SU-DHL-6 (cell line): ENCODE measurements at regions not wholly inside any gene's neighbourhood (a gene's known extent, or its start where the extent isn't known, plus 50 kb on each side); places are given as distances from the start of the nearest gene placed in this dataset.
A peak's percentile ranks its signal among the peaks of the same experiment; 100 is the strongest.

ENCODE experiments used
- H2AFZ ChIP-seq: fragments of 200-600 bp; sonication (generic); 2 replicates; pipeline ENCODE4 v1.6.1; 2014; ENCODE audit warnings: low read depth, mild to moderate bottlenecking, moderate library complexity, mixed read lengths, antibody characterized with exemption, low read length; ENCODE audit not compliant: severe bottlenecking
- H3F3A ChIP-seq: fragments of 200-600 bp; shearing (Covaris generic); 2 replicates; pipeline ENCODE4 v1.6.0; 2016; ENCODE audit warnings: antibody characterized with exemption, mild to moderate bottlenecking; ENCODE audit not compliant: insufficient read depth
- H3K27ac ChIP-seq: fragments of 200-600 bp; sonication (generic); 2 replicates; pipeline ENCODE4 v1.5.1; 2016; ENCODE audit warnings: low read depth, mild to moderate bottlenecking, low read length, moderate library complexity, mixed read lengths
- H3K27me3 ChIP-seq: fragments of 200-600 bp; sonication (generic), shearing (Covaris generic); 2 replicates; pipeline ENCODE4 v1.6.0; 2014; ENCODE audit warnings: mild to moderate bottlenecking, low read length
- H3K36me3 ChIP-seq: fragments of 200-600 bp; sonication (generic); 2 replicates; pipeline ENCODE4 v1.6.1; 2014; ENCODE audit warnings: mild to moderate bottlenecking, low read length, mixed read lengths
- H3K4me2 ChIP-seq: fragments of 300-600, 200-600 bp; shearing (Covaris generic), sonication (generic); 2 replicates; pipeline ENCODE4 v1.6.0; 2014; ENCODE audit warnings: low read length, low read depth, mild to moderate bottlenecking; ENCODE audit not compliant: poor library complexity, severe bottlenecking
- H3K4me3 ChIP-seq: fragments of 200-600 bp; sonication (generic); 2 replicates; pipeline ENCODE4 v1.5.1; 2014; ENCODE audit warnings: antibody characterized with exemption, low read length, mild to moderate bottlenecking, mixed read lengths; ENCODE audit not compliant: insufficient read depth, poor library complexity, severe bottlenecking
- H3K79me2 ChIP-seq: fragments of 200-600 bp; sonication (generic); 2 replicates; pipeline ENCODE4 v1.6.1; 2014; ENCODE audit warnings: mild to moderate bottlenecking, low read length, moderate library complexity; ENCODE audit not compliant: insufficient read depth
- H3K9ac ChIP-seq: fragments of 200-600 bp; sonication (generic); 2 replicates; pipeline ENCODE4 v1.7.0; 2014; ENCODE audit warnings: mild to moderate bottlenecking, low read length
- H3K9me2 ChIP-seq: fragments of 200-600 bp; sonication (generic); replicated peaks from 2 replicates; pipeline ENCODE4 v1.6.1; 2014; ENCODE audit warnings: low read length; ENCODE audit not compliant: insufficient read depth
- H3K9me3 ChIP-seq: fragments of 200-600 bp; sonication (generic); 2 replicates; pipeline ENCODE4 v1.6.1; 2014; ENCODE audit warnings: low read length, mixed read lengths; ENCODE audit not compliant: insufficient read depth
- H4K20me1 ChIP-seq: fragments of 200-600 bp; sonication (generic); 2 replicates; pipeline ENCODE4 v1.6.1; 2014; ENCODE audit warnings: low read depth, mild to moderate bottlenecking, antibody characterized with exemption, low read length, moderate library complexity, mixed read lengths
- CTCF ChIP-seq: fragments of 200-600 bp; sonication (generic); IDR thresholded peaks from one replicate; pipeline ENCODE4 v1.5.1; 2017; ENCODE audit warnings: antibody characterized with exemption, mild to moderate bottlenecking, low read length, moderate library complexity; ENCODE audit not compliant: insufficient read depth, poor library complexity, severe bottlenecking
- EZH2phosphoT487 ChIP-seq: fragments of 200-600 bp; sonication (generic), shearing (Covaris generic); conservative IDR thresholded peaks from 2 replicates; pipeline ENCODE4 v1.6.1; 2018; ENCODE audit warnings: mild to moderate bottlenecking, antibody characterized with exemption, low read length, moderate library complexity, mixed read lengths

- H3K27ac ChIP-seq, result no peak overlapping the region
- H3K9me2 ChIP-seq, result no peaks in the 10 kb centered on the region
- no peaks in the 10 kb centered on the region for H3K27me3 ChIP-seq
- H2AFZ ChIP-seq, result peak overlapping the region; percentile 31
- no peak overlapping the region for H3K4me2 ChIP-seq
- H3K9ac ChIP-seq, result no peak overlapping the region
- no peaks in the 10 kb centered on the region for H3K9me3 ChIP-seq
- H3K4me3 ChIP-seq, result no peak overlapping the region
- no peaks in the 10 kb centered on the region for H3F3A ChIP-seq
- no peaks in the 10 kb centered on the region for H3K36me3 ChIP-seq
- H4K20me1 ChIP-seq, result no peaks in the 10 kb centered on the region
- no peak for TF ChIP-seq EZH2phosphoT487
- no peak for TF ChIP-seq CTCF
- H3K79me2 ChIP-seq, result no peaks in the 10 kb centered on the region
These were observed 1579.9 kb downstream of the MRPL39 start for GRCh38 chr21:24027396-24027795.

GRCh38 chr21:24025101-24025500 is 1582.2 kb downstream of the MRPL39 start:
- Histone ChIP-seq H3K9me2 (no peaks in the 10 kb centered on the region), H4K20me1 (no peaks in the 10 kb centered on the region), H3K9ac (no peak overlapping the region), H3K27ac (no peak overlapping the region), H3K4me2 (no peak overlapping the region), H2AFZ (peak overlapping the region; percentile 23), H3K4me3 (no peak overlapping the region), H3K36me3 (no peaks in the 10 kb centered on the region), H3K9me3 (peaks cover 9% of the 10 kb centered on the region; the same call in 1 of the 2 replicates), H3K27me3 (no peaks in the 10 kb centered on the region), H3K79me2 (no peaks in the 10 kb centered on the region), H3F3A (no peaks in the 10 kb centered on the region)
- TF ChIP-seq EZH2phosphoT487 (no peak), CTCF (no peak)

GRCh38 chr21:24023936-24024335 is 1583.3 kb downstream of the MRPL39 start:
- TF ChIP-seq EZH2phosphoT487, result no peak
- no peak for TF ChIP-seq CTCF
- H3K9me3 ChIP-seq, result peaks cover 15% of the 10 kb centered on the region; the same call in 1 of the 2 replicates
- H3K79me2 ChIP-seq, result no peaks in the 10 kb centered on the region
- H3F3A ChIP-seq, result no peaks in the 10 kb centered on the region
- no peak overlapping the region for H3K4me2 ChIP-seq
- no peaks in the 10 kb centered on the region for H3K36me3 ChIP-seq
- no peaks in the 10 kb centered on the region for H3K27me3 ChIP-seq
- H4K20me1 ChIP-seq, result no peaks in the 10 kb centered on the region
- H3K4me3 ChIP-seq, result no peak overlapping the region
- no peak overlapping the region for H2AFZ ChIP-seq
- no peak overlapping the region for H3K27ac ChIP-seq
- H3K9me2 ChIP-seq, result no peaks in the 10 kb centered on the region
- no peak overlapping the region for H3K9ac ChIP-seq
